Stimulated activated CD8-positive, alpha-beta memory T cell treated with anti-CD3 and anti-CD28 coated beads, Interleukin-7, amount 100 ng/mL, for 4 hours (primary cell): ENCODE measurements at regions not wholly inside any gene's neighbourhood (a gene's known extent, or its start where the extent isn't known, plus 50 kb on each side); places are given as distances from the start of the nearest gene placed in this dataset.

ENCODE experiments used
- DNase-seq, 2 donors: peaks; one replicate each; pipeline ENCODE4 v3.0.0-alpha.2; 2020; ENCODE audit warnings: low read depth in 2 of 2

GRCh38 chr13:90532861-90533492 is 814.5 kb upstream of the MIR17HG start:
- DNase-seq = no peak

GRCh38 chr13:90533866-90534265 is 813.6 kb upstream of the MIR17HG start:
- no peak for DNase-seq

GRCh38 chr13:90534617-90535370 is 812.7 kb upstream of the MIR17HG start:
- no peak for DNase-seq

GRCh38 chr13:90535421-90535820 is 812.1 kb upstream of the MIR17HG start:
- no peak for DNase-seq

GRCh38 chr13:90538063-90538462 is 809.4 kb upstream of the MIR17HG start:
- no peak for DNase-seq

- no peak for DNase-seq
Observed at GRCh38 chr13:90541346-90541745, 806.1 kb upstream of the MIR17HG start.

- no peak for DNase-seq
Observed at GRCh38 chr13:90542959-90543505, 804.5 kb upstream of the MIR17HG start.

- no peak for DNase-seq
Observed at GRCh38 chr13:90545070-90545840, 802.2 kb upstream of the MIR17HG start.

GRCh38 chr13:90547272-90547790 is 800.2 kb upstream of the MIR17HG start:
- no peak for DNase-seq

- DNase-seq = no peak
Observed at GRCh38 chr13:90551253-90551652, 796.2 kb upstream of the MIR17HG start.

- no peak for DNase-seq
Observed at GRCh38 chr13:90552702-90553101, 794.8 kb upstream of the MIR17HG start.

- no peak for DNase-seq
Observed at GRCh38 chr13:90553159-90553558, 794.3 kb upstream of the MIR17HG start.

GRCh38 chr13:90557626-90558025 is 789.9 kb upstream of the MIR17HG start:
- no peak for DNase-seq

- no peak for DNase-seq
Observed at GRCh38 chr13:90562443-90562842, 785.0 kb upstream of the MIR17HG start.

- DNase-seq = no peak
Observed at GRCh38 chr13:90564096-90564495, 783.4 kb upstream of the MIR17HG start.

GRCh38 chr13:90564566-90564965 is 782.9 kb upstream of the MIR17HG start:
- DNase-seq = no peak

GRCh38 chr13:90565985-90566713 is 781.3 kb upstream of the MIR17HG start:
- no peak for DNase-seq

- no peak for DNase-seq
Observed at GRCh38 chr13:90568165-90568564, 779.3 kb upstream of the MIR17HG start.

GRCh38 chr13:90576067-90576466 is 771.4 kb upstream of the MIR17HG start:
- DNase-seq = no peak

GRCh38 chr13:90577726-90578125 is 769.8 kb upstream of the MIR17HG start:
- DNase-seq = no peak

- no peak for DNase-seq
Observed at GRCh38 chr13:90585392-90585791, 762.1 kb upstream of the MIR17HG start.
